HepG2 (cell line): ENCODE measurements at regions not wholly inside any gene's neighbourhood (a gene's known extent, or its start where the extent isn't known, plus 50 kb on each side); places are given as distances from the start of the nearest gene placed in this dataset.
A peak's percentile ranks its signal among the peaks of the same experiment; 100 is the strongest.

Experiments
- ARNTL ChIP-seq: sonication (generic); formaldehyde crosslinking; IDR thresholded peaks from 2 replicates; pipeline ENCODE4 v1.4.0; 2020; ENCODE audit warnings: mild to moderate bottlenecking, missing genetic modification reagents
- ATF1 ChIP-seq: IDR thresholded peaks from 2 replicates; pipeline ENCODE4 v1.6.1; 2016; ENCODE audit warnings: mild to moderate bottlenecking, control low read depth
- ATF7 ChIP-seq, 2 experiments: fragments of 450-650 bp in 1 of 2; sonication (generic) in 1 of 2; formaldehyde crosslinking in 1 of 2; IDR thresholded peaks; 2 replicates each; pipeline versions ENCODE4 v1.4.0 to v1.6.1; 2016 to 2020; ENCODE audit warnings: antibody characterized with exemption in 1 of 2, mild to moderate bottlenecking in 1 of 2, missing genetic modification reagents in 1 of 2
- DPF2 ChIP-seq: sonication (generic); formaldehyde crosslinking; IDR thresholded peaks from 2 replicates; pipeline ENCODE4 v1.4.0; 2020; ENCODE audit warnings: mild to moderate bottlenecking, low read depth, missing genetic modification reagents, borderline replicate concordance
- EED ChIP-seq: sonication (generic); formaldehyde crosslinking; IDR thresholded peaks from 2 replicates; pipeline ENCODE4 v1.5.0; 2020; ENCODE audit warnings: mild to moderate bottlenecking, missing genetic modification reagents
- FOXJ3 ChIP-seq: sonication (generic); formaldehyde crosslinking; IDR thresholded peaks from 2 replicates; pipeline ENCODE4 v1.4.0; 2020; ENCODE audit warnings: missing genetic modification reagents, mild to moderate bottlenecking, borderline replicate concordance
- ISL2 ChIP-seq: sonication (generic); formaldehyde crosslinking; IDR thresholded peaks from 2 replicates; pipeline ENCODE4 v1.5.0; 2020; ENCODE audit warnings: missing genetic modification reagents
- KDM6A ChIP-seq: IDR thresholded peaks from 2 replicates; pipeline ENCODE4 v1.6.1; 2016; ENCODE audit warnings: low read depth
- KLF12 ChIP-seq: sonication (generic); formaldehyde crosslinking; IDR thresholded peaks from 2 replicates; pipeline ENCODE4 v1.4.0; 2020; ENCODE audit warnings: missing genetic modification reagents, borderline replicate concordance
- MAFF ChIP-seq: IDR thresholded peaks from 2 replicates; pipeline ENCODE4 v1.6.1; 2011; ENCODE audit warnings: low read depth, low read length, improper control_type of control experiment
- MED1 ChIP-seq: sonication (generic); formaldehyde crosslinking; IDR thresholded peaks from 2 replicates; pipeline ENCODE4 v1.4.0; 2020; ENCODE audit warnings: missing genetic modification reagents
- REXO4 ChIP-seq: sonication (generic); formaldehyde crosslinking; IDR thresholded peaks from 2 replicates; pipeline ENCODE4 v1.8.0; 2022; ENCODE audit warnings: missing genetic modification reagents, mild to moderate bottlenecking, borderline replicate concordance
- RFX5 ChIP-seq: IDR thresholded peaks from 2 replicates; pipeline ENCODE4 v1.6.1; 2011; ENCODE audit warnings: low read depth, low read length, improper control_type of control experiment
- RORA ChIP-seq: sonication (generic); formaldehyde crosslinking; IDR thresholded peaks from 2 replicates; pipeline ENCODE4 v1.5.0; 2020; ENCODE audit warnings: mild to moderate bottlenecking, missing genetic modification reagents, moderate library complexity
- SAP130 ChIP-seq: IDR thresholded peaks from 2 replicates; pipeline ENCODE4 v1.6.1; 2016; ENCODE audit warnings: low read depth
- TCF7L2 ChIP-seq: IDR thresholded peaks from 2 replicates; pipeline ENCODE4 v1.6.1; 2011; ENCODE audit warnings: mild to moderate bottlenecking, low read depth, low read length, moderate library complexity
- ZNF496 ChIP-seq: sonication (generic); formaldehyde crosslinking; IDR thresholded peaks from 2 replicates; pipeline ENCODE4 v1.8.1; 2023; ENCODE audit warnings: mild to moderate bottlenecking, moderate library complexity, missing genetic modification reagents; ENCODE audit not compliant: insufficient replicate concordance
- ZNF563 ChIP-seq: sonication (generic); formaldehyde crosslinking; IDR thresholded peaks from 2 replicates; pipeline ENCODE4 v1.8.0; 2022; ENCODE audit warnings: mild to moderate bottlenecking, moderate library complexity, missing genetic modification reagents
- ZNF678 ChIP-seq: sonication (generic); formaldehyde crosslinking; IDR thresholded peaks from 2 replicates; pipeline ENCODE4 v1.4.0; 2020; ENCODE audit warnings: mild to moderate bottlenecking, missing genetic modification reagents
- TF ChIP-seq, protein P1 (sequence below): sonication (generic); formaldehyde crosslinking; IDR thresholded peaks from 2 replicates; pipeline ENCODE4 v1.5.1; 2020; ENCODE audit warnings: mild to moderate bottlenecking, moderate library complexity, missing genetic modification reagents
- TF ChIP-seq, protein P2 (sequence below): sonication (generic); formaldehyde crosslinking; IDR thresholded peaks from 2 replicates; pipeline ENCODE4 v1.8.1; 2022; ENCODE audit warnings: mild to moderate bottlenecking, missing genetic modification reagents
- TF ChIP-seq, protein P3 (sequence below): sonication (generic); formaldehyde crosslinking; IDR thresholded peaks from 2 replicates; pipeline ENCODE4 v1.9.0; 2021; ENCODE audit warnings: missing genetic modification reagents, borderline replicate concordance
- TF ChIP-seq, protein P4 (sequence below): sonication (generic); formaldehyde crosslinking; IDR thresholded peaks from 2 replicates; pipeline ENCODE4 v1.8.0; 2022; ENCODE audit warnings: missing genetic modification reagents, mild to moderate bottlenecking, borderline replicate concordance
- TF ChIP-seq, protein P5 (sequence below): sonication (generic); formaldehyde crosslinking; IDR thresholded peaks from 2 replicates; pipeline ENCODE4 v1.5.0; 2020; ENCODE audit warnings: missing genetic modification reagents
- TF ChIP-seq, protein P6 (sequence below): sonication (generic); formaldehyde crosslinking; IDR thresholded peaks from 2 replicates; pipeline ENCODE4 v1.5.0; 2020; ENCODE audit warnings: missing genetic modification reagents, mild to moderate bottlenecking, borderline replicate concordance

DNA sequence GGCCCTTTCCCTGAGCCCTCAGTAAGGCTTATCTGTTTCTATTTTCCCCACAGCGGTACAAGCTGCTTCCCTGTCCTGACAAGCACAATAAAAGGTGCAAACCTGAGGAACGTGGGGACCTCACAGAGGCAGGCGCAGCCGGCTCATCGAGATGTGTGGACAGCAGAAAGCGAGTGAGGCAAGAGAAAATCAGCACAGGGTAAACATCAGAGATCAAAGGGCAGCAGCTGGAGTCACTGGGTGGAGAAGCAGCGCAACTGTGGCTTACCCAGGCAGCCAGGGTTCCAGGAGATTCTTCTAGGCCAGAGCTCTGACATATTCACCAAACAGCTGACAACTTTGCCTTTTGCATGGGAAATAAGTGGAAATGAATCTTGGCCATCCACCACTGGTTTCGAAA lies 212.6 kb downstream of the WDR11 start (continued):
- TF ChIP-seq, protein P1, sequence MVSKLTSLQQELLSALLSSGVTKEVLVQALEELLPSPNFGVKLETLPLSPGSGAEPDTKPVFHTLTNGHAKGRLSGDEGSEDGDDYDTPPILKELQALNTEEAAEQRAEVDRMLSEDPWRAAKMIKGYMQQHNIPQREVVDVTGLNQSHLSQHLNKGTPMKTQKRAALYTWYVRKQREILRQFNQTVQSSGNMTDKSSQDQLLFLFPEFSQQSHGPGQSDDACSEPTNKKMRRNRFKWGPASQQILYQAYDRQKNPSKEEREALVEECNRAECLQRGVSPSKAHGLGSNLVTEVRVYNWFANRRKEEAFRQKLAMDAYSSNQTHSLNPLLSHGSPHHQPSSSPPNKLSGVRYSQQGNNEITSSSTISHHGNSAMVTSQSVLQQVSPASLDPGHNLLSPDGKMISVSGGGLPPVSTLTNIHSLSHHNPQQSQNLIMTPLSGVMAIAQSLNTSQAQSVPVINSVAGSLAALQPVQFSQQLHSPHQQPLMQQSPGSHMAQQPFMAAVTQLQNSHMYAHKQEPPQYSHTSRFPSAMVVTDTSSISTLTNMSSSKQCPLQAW = no peak
- TF ChIP-seq MED1 (CRISPR knock-in tag) (peak; percentile 60), SAP130 (peak; percentile 71), RORA (CRISPR knock-in tag) (no peak), FOXJ3 (CRISPR knock-in tag) (peak; percentile 77; the same call in 1 of the 2 replicates), REXO4 (CRISPR knock-in tag) (no peak), RFX5 (no peak), ISL2 (CRISPR knock-in tag) (peak; percentile 57; the same call in 1 of the 2 replicates), TCF7L2 (no peak), KLF12 (CRISPR knock-in tag) (no peak), ATF1 (no peak), ZNF496 (CRISPR knock-in tag) (no peak), ARNTL (no peak), ZNF563 (CRISPR knock-in tag) (no peak), KDM6A (CRISPR knock-in tag) (no peak), EED (CRISPR knock-in tag) (no peak), ATF7 (IDR thresholded peaks at IDR 0.05) (no peak), ATF7 (CRISPR knock-in tag; IDR thresholded peaks at IDR 0.05) (no peak), ZNF678 (no peak), MAFF (no peak), DPF2 (CRISPR knock-in tag) (peak; percentile 80)
- TF ChIP-seq, protein P2, sequence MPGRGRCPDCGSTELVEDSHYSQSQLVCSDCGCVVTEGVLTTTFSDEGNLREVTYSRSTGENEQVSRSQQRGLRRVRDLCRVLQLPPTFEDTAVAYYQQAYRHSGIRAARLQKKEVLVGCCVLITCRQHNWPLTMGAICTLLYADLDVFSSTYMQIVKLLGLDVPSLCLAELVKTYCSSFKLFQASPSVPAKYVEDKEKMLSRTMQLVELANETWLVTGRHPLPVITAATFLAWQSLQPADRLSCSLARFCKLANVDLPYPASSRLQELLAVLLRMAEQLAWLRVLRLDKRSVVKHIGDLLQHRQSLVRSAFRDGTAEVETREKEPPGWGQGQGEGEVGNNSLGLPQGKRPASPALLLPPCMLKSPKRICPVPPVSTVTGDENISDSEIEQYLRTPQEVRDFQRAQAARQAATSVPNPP (CRISPR knock-in tag) = no peak
- TF ChIP-seq, protein P3, sequence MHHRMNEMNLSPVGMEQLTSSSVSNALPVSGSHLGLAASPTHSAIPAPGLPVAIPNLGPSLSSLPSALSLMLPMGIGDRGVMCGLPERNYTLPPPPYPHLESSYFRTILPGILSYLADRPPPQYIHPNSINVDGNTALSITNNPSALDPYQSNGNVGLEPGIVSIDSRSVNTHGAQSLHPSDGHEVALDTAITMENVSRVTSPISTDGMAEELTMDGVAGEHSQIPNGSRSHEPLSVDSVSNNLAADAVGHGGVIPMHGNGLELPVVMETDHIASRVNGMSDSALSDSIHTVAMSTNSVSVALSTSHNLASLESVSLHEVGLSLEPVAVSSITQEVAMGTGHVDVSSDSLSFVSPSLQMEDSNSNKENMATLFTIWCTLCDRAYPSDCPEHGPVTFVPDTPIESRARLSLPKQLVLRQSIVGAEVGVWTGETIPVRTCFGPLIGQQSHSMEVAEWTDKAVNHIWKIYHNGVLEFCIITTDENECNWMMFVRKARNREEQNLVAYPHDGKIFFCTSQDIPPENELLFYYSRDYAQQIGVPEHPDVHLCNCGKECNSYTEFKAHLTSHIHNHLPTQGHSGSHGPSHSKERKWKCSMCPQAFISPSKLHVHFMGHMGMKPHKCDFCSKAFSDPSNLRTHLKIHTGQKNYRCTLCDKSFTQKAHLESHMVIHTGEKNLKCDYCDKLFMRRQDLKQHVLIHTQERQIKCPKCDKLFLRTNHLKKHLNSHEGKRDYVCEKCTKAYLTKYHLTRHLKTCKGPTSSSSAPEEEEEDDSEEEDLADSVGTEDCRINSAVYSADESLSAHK (CRISPR knock-in tag) = no peak
- TF ChIP-seq, protein P4, sequence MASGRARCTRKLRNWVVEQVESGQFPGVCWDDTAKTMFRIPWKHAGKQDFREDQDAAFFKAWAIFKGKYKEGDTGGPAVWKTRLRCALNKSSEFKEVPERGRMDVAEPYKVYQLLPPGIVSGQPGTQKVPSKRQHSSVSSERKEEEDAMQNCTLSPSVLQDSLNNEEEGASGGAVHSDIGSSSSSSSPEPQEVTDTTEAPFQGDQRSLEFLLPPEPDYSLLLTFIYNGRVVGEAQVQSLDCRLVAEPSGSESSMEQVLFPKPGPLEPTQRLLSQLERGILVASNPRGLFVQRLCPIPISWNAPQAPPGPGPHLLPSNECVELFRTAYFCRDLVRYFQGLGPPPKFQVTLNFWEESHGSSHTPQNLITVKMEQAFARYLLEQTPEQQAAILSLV = no peak
- TF ChIP-seq, protein P5, sequence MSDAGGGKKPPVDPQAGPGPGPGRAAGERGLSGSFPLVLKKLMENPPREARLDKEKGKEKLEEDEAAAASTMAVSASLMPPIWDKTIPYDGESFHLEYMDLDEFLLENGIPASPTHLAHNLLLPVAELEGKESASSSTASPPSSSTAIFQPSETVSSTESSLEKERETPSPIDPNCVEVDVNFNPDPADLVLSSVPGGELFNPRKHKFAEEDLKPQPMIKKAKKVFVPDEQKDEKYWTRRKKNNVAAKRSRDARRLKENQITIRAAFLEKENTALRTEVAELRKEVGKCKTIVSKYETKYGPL = no peak
- TF ChIP-seq, protein P6, sequence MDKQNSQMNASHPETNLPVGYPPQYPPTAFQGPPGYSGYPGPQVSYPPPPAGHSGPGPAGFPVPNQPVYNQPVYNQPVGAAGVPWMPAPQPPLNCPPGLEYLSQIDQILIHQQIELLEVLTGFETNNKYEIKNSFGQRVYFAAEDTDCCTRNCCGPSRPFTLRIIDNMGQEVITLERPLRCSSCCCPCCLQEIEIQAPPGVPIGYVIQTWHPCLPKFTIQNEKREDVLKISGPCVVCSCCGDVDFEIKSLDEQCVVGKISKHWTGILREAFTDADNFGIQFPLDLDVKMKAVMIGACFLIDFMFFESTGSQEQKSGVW (CRISPR knock-in tag) = no peak
